HepG2 (cell line): ENCODE measurements at regions not wholly inside any gene's neighbourhood (a gene's known extent, or its start where the extent isn't known, plus 50 kb on each side); places are given as distances from the start of the nearest gene placed in this dataset.

Experiments used
- ATAC-seq: fragments of 200-7000 bp; cut with Tn5 transposase; 3 replicates; pipeline ENCODE4 v1.9.1; 2020; ENCODE audit warnings: mild to moderate bottlenecking, moderate library complexity
- BruUV-seq: library from RNA; stranded (reverse); fragments of 400-500 nt; replicated peaks from 2 replicates; lab custom pipeline; 2021; lab: Mats Ljungman, UMichigan
- CTCF ChIA-PET: fragments of 300-600 bp; formaldehyde crosslinking; extraction: SDS; loops from one replicate; lab custom pipeline; 2021; ENCODE audit warnings: low total read pairs, inconsistent platforms, low intra/inter-chr PET ratio; lab: Yijun Ruan, JAX
- POLR2A ChIA-PET: fragments of 350-600 bp; sonication (Branson Sonifier 250); formaldehyde crosslinking; loops from one replicate; lab custom pipeline; 2020; ENCODE audit warnings: antibody characterized with exemption, inconsistent platforms; lab: Yijun Ruan, JAX
- DNase-seq: peaks from one replicate; pipeline ENCODE4 v3.0.0-alpha.2; 2015; ENCODE audit warnings: low spot score
- FAIRE-seq: peaks from 3 replicates; lab custom pipeline; 2011; peaks lifted over from hg19 to GRCh38; lab: Jason Lieb, UNC
- H2AFZ ChIP-seq: one replicate; pipeline ENCODE4 v1.6.1; 2011; ENCODE audit warnings: low read length, inconsistent platforms
- H3K27ac ChIP-seq: fragments of 300-600 bp; 3 replicates; pipeline ENCODE4 v1.8.0; 2011; ENCODE audit warnings: mixed run types, mild to moderate bottlenecking, mixed read lengths, low read length, inconsistent platforms; ENCODE audit not compliant: insufficient read depth; ENCODE audit errors: extremely low read length
- H3K27me3 ChIP-seq, 2 experiments: fragments of 200-600 bp in 1 of 2; 2 replicates in 1 of 2; 3 replicates in 1 of 2; pipeline versions ENCODE4 v1.6.0 to v1.8.0; 2011; ENCODE audit warnings: low read length in 2 of 2, mild to moderate bottlenecking in 2 of 2, moderate library complexity in 2 of 2, inconsistent platforms in 1 of 2; ENCODE audit not compliant: insufficient read depth in 2 of 2, control insufficient read depth in 1 of 2
- H3K36me3 ChIP-seq, 2 experiments: fragments of 200-600 bp in 1 of 2; replicated peaks in 1 of 2; 2 replicates in 1 of 2; 3 replicates in 1 of 2; pipeline versions ENCODE4 v1.5.1 to v1.8.0; 2011; ENCODE audit warnings: low read length in 2 of 2, inconsistent platforms in 1 of 2; ENCODE audit not compliant: insufficient read depth in 2 of 2, control insufficient read depth in 1 of 2
- H3K4me1 ChIP-seq: 2 replicates; pipeline ENCODE4 v1.5.1; 2012; ENCODE audit warnings: low read length, inconsistent platforms; ENCODE audit not compliant: insufficient read depth
- H3K4me2 ChIP-seq: 2 replicates; pipeline ENCODE4 v1.6.0; 2011; ENCODE audit warnings: low read depth, low read length, inconsistent platforms
- H3K4me3 ChIP-seq, 3 experiments: fragments of 200-600 bp in 1 of 3; sonication (generic), shearing (Covaris generic) in 1 of 3; replicated peaks in 1 of 3; 2 replicates each; pipeline ENCODE4 v1.5.1; 2011 to 2016; ENCODE audit warnings: low read length in 3 of 3, inconsistent platforms in 2 of 3, low read depth in 2 of 3, mild to moderate bottlenecking in 2 of 3, control low read depth in 1 of 3, mixed read lengths in 1 of 3; ENCODE audit not compliant: insufficient read depth in 1 of 3
- H3K79me2 ChIP-seq: one replicate; pipeline ENCODE4 v1.6.1; 2011; ENCODE audit warnings: low read length, inconsistent platforms; ENCODE audit not compliant: insufficient read depth
- H3K9ac ChIP-seq: 2 replicates; pipeline ENCODE4 v1.6.0; 2011; ENCODE audit warnings: mild to moderate bottlenecking, low read depth, low read length, inconsistent platforms; ENCODE audit not compliant: insufficient read depth
- H3K9me3 ChIP-seq: 2 replicates; pipeline ENCODE4 v1.5.1; 2012; ENCODE audit warnings: mild to moderate bottlenecking, low read length
- H4K20me1 ChIP-seq: 2 replicates; pipeline ENCODE4 v1.6.0; 2011; ENCODE audit warnings: inconsistent platforms, mild to moderate bottlenecking, low read length, moderate library complexity; ENCODE audit not compliant: insufficient read depth
- CTCF ChIP-seq: sonication (generic); formaldehyde crosslinking; IDR thresholded peaks from 2 replicates; pipeline ENCODE4 v1.5.0; 2020; ENCODE audit warnings: mild to moderate bottlenecking, missing genetic modification reagents, moderate library complexity
- MAFG ChIP-seq: sonication (generic); formaldehyde crosslinking; IDR thresholded peaks from 2 replicates; pipeline ENCODE4 v1.5.1; 2020; ENCODE audit warnings: mild to moderate bottlenecking, missing genetic modification reagents
- PAXIP1 ChIP-seq: sonication (generic); formaldehyde crosslinking; conservative IDR thresholded peaks from 2 replicates; pipeline ENCODE4 v1.4.0; 2020; ENCODE audit warnings: mild to moderate bottlenecking, missing genetic modification reagents, moderate library complexity
- PRDM4 ChIP-seq: sonication (generic); formaldehyde crosslinking; IDR thresholded peaks from 2 replicates; pipeline ENCODE4 v1.9.0; 2021; ENCODE audit warnings: missing genetic modification reagents, borderline replicate concordance
- SMAD9 ChIP-seq: sonication (generic); formaldehyde crosslinking; IDR thresholded peaks from 2 replicates; pipeline ENCODE4 v1.5.1; 2020; ENCODE audit warnings: mild to moderate bottlenecking, missing genetic modification reagents
- TEAD3 ChIP-seq: optimal IDR thresholded peaks from 2 replicates; pipeline ENCODE3; 2016; ENCODE audit warnings: borderline replicate concordance
- ZBTB46 ChIP-seq: sonication (generic); formaldehyde crosslinking; IDR thresholded peaks from 2 replicates; pipeline ENCODE4 v1.4.0; 2020; ENCODE audit warnings: mild to moderate bottlenecking, missing genetic modification reagents, borderline replicate concordance
- ZMAT5 ChIP-seq: sonication (generic); formaldehyde crosslinking; IDR thresholded peaks from 2 replicates; pipeline ENCODE4 v1.5.0; 2020; ENCODE audit warnings: mild to moderate bottlenecking, low read depth, missing genetic modification reagents, borderline replicate concordance
- ZNF256 ChIP-seq: sonication (generic); formaldehyde crosslinking; conservative IDR thresholded peaks from 2 replicates; pipeline ENCODE4 v1.4.0; 2020; ENCODE audit warnings: missing genetic modification reagents
- ZNF431 ChIP-seq: sonication (generic); formaldehyde crosslinking; IDR thresholded peaks from 2 replicates; pipeline ENCODE4 v1.9.0; 2022; ENCODE audit warnings: missing genetic modification reagents, low read depth, mild to moderate bottlenecking, borderline replicate concordance
- ZNF790 ChIP-seq: sonication (generic); formaldehyde crosslinking; IDR thresholded peaks from 2 replicates; pipeline ENCODE4 v1.8.0; 2022; ENCODE audit warnings: missing genetic modification reagents, mild to moderate bottlenecking, borderline replicate concordance
- ZSCAN12 ChIP-seq: sonication (generic); formaldehyde crosslinking; IDR thresholded peaks from 2 replicates; pipeline ENCODE4 v1.9.0; 2021; ENCODE audit warnings: mild to moderate bottlenecking, missing genetic modification reagents
- WGBS: methylation state at CpG from one replicate; pipeline ENCODE4 v1.1.6; 2017; ENCODE audit warnings: low lambda C conversion rate; 5-methylcytosine and 5-hydroxymethylcytosine counted together
- in situ Hi-C: cut with HindIII; loops from 2 replicates; pipeline ENCODE4 v1.10.0; 2017; ENCODE audit warnings: low pct_unique_long_range_greater_than_20kb; ENCODE audit not compliant: extremely low pct_ligation_motif_present
- intact Hi-C: fragments of 100-400 bp; cut with micrococcal nuclease; formaldehyde crosslinking; loops from one replicate; pipeline ENCODE4 v1.10.0; 2022; ENCODE audit not compliant: unreplicated experiment

GRCh38 chr2:30382162-30382783 lies 64.8 kb upstream of the LCLAT1 start:
- intact Hi-C loops (no loop called here), in situ Hi-C loops (no loop called here)
- H3K4me2 ChIP-seq = no peak overlapping the region
- no peak overlapping the region for H3K27ac ChIP-seq
- BruUV-seq = no TSS peak
- no peaks in the 10 kb centered on the region for H3K36me3 ChIP-seq
- POLR2A ChIA-PET = no interaction called here
- H4K20me1 ChIP-seq = no peaks in the 10 kb centered on the region; the same call in 1 of the 2 replicates
- H3K27me3 ChIP-seq = no peaks in the 10 kb centered on the region
- no peaks in the 10 kb centered on the region for H3K79me2 ChIP-seq
- 6% methylated on average over 4 of the region's 4 CpGs for WGBS
- FAIRE-seq (no peak), ATAC-seq (no peak), DNase-seq (no peak)
- no peaks in the 10 kb centered on the region for H3K4me1 ChIP-seq
- no peak for TF ChIP-seq ZNF431 (CRISPR knock-in tag)
- TF ChIP-seq SMAD9 (CRISPR knock-in tag) = no peak
- no peak for TF ChIP-seq MAFG
- no peak for TF ChIP-seq PRDM4
- TF ChIP-seq ZNF790 (CRISPR knock-in tag) = no peak
- TF ChIP-seq ZNF256 (CRISPR knock-in tag) = no peak
- TF ChIP-seq ZMAT5 (CRISPR knock-in tag) = no peak
- TF ChIP-seq PAXIP1 (CRISPR knock-in tag) = no peak
- TF ChIP-seq ZBTB46 = no peak
- no peak for TF ChIP-seq TEAD3 (CRISPR knock-in tag)
- no peak for TF ChIP-seq ZSCAN12 (CRISPR knock-in tag)
- TF ChIP-seq CTCF = no peak
- CTCF ChIA-PET = no interaction called here
- no peaks in the 10 kb centered on the region for H3K9me3 ChIP-seq
- no peak overlapping the region for H3K4me3 ChIP-seq
- no peak overlapping the region for H2AFZ ChIP-seq
- H3K9ac ChIP-seq = no peak overlapping the region
